ENCODE measurements at regions not wholly inside any gene's neighbourhood (a gene's known extent, or its start where the extent isn't known, plus 50 kb on each side); places are given as distances from the start of the nearest gene placed in this dataset.

DNA sequence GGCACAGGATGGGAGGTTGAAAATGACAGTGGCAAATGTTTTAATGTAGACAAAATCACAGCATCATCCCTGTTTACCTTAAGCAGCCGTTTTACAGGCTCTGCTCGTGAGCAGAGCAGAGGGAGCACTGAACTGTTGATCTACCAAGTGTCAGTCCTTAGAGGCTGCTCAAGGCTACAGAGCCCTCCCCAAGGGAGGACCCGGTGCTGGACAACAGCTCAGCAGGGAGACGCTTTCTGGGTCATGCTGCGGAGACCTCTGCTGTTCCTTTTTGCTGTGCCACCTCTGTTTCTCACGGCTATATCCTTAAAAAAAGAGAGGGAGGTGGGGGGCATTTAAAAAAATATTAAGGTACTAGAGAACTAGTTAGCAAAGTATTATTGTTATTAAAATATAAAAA is 400.2 kb downstream of the GABRB3 start:
- DNase-seq, result no peak

DNA sequence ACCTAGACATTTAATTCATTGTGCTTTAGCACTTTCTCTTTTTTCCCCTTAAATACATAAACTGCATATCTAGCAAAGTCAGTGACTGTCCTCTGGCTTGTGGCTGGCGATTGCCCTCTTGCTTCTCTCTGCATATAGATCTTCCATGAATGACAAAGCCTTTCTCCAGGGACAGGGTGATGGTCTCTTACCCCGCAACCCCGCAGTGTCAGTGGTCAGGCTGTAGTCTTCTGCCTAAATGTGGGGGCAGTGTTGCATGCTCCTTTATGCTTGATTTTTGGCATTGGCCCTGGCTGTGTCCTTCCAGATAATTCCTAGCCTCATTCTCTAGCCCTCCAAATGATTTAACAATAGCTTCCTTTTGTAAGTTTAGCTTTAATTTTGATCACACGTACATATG is 407.8 kb downstream of the GABRB3 start:
- no peak for DNase-seq

DNA sequence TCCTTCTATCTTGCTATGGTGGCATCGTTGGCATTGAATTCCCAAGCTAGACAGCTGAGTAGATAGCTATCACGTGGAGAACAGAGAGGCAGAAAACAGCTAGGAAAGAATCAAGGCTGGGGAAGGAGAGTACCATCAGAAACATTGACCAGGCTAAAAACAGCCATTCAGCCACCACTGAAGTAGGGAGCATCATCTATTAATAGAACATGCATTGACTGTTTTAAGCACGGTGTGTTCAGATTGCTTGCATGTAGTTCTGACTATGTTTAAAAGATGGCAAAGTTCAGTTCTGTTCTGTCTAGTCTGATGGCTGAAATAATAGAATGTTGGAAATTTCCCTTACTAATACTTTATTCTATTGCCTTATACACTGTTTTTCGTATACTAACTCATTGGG is 413.0 kb downstream of the GABRB3 start:
- no peak for DNase-seq

DNA sequence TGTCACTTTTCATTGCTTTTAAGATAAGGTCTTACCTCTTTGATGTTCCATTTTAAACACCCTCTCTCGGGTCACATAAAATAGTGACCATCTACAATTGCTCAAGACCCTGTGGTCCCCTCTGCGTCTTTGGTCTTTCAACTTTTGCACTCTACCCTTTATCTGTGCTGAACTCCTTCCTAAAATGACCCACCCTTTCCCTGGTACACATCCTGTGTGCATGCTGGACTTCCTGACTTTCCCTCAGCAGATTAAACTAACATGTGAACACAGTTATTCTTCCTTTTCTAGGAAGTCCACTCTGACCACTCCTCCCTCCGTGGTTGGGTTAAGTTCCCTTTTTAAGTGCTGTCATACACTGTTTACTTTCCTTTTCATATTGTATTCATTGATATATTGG is 414.2 kb downstream of the GABRB3 start:
- no peak for DNase-seq

DNA sequence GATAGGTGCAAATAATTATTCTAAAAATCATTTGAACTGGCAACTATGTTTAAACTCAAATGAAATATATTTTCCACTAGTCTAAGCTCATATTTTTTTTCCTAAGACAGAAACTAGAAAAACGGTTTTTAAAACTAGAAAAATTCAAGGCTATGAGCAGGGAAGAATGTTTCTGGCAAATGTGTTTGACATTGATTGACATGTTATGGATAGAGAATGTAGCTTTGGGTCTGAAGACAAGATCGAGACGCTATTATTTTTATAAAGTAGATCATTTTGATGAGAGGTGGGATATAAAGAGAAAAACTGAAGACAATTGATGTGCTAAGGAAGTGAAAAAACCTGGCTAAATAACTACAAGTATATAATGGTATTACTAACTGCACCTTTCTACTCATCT is 415.2 kb downstream of the GABRB3 start:
- DNase-seq, result no peak

DNA sequence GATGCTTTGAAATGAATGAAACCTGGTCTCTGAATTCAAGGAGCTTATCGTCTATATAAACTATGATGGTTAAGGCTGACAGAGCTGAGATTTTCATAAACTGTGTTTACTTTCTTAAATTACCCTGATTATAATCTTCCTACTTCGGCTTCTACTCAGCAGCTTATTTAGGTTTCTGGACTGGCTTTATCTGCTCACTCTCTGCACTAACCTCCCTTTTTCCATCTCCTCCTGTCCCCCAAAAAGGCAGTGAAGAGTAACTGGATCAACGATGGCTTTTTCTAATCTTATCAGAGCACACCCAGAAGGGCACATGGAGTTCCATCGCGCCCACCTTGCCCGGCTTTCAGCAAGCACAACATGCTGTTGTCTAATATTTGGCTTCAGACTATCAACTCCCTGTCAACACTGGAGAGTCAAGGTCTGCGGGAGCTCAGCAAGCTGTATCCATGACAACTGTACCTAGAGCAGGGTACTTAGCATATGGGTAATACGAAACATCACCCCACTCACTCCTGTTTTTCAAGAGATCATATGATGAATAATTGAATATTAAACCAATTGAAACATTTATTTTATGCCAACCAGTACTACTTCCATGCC is 417.3 kb downstream of the GABRB3 start:
- no peak for DNase-seq

DNA sequence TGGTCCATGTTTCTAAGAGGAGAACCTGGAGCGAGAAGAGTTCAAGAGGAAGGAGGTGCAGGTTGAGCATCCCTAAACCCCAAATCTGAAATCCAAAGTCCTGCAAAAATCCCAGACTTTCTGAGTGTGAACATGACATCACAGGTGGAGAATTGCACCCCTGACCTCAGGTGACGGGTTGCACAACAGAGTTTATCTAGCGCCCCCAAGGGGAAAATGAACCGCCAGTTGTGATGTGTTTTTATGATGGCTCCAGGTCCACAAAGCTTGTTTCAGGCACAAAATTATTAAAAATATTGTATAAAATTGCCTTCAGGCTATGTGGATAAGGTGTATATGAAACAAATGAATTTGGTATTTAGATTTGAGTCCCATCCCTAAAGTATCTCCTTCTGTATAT is 420.0 kb downstream of the GABRB3 start:
- no peak for DNase-seq

DNA sequence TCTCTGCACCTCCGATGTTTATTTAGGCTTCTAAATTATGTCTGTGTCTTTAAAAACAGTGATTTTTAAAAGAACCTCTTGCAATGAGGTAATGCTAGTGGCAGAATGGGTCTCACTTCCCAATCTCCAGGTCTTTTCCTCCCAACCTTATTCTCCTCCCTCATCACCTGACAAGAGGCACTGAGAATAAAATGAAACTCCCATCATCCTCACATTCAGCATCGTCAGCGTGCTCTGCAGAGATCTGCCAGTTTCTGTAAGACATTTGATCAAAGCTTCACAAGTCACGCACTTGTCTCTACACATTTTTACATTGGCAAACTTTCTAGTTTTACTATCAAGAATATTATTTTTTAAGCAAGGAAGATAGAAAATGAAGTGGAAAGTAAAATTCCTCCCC is 420.5 kb downstream of the GABRB3 start:
- DNase-seq, result no peak

DNA sequence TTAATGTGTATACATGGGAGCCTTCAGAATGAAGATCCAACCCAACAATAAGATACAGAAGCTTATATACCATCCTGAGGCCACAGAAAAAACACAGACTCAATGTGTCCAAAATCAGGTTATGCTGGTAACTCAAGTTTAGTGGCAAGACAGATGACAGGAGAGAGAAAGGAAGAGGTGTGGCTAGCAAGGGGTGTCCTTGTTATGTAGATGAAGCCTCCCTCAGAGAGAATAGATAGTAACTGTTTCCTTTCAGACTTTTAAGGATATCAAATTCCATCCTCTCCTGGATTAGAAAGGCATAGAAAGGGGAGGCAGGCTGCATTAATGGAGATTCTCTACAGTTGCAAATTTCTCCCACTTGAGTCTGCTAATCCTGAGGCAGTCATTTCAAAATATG is 447.4 kb downstream of the GABRB3 start:
- no peak for DNase-seq

DNA sequence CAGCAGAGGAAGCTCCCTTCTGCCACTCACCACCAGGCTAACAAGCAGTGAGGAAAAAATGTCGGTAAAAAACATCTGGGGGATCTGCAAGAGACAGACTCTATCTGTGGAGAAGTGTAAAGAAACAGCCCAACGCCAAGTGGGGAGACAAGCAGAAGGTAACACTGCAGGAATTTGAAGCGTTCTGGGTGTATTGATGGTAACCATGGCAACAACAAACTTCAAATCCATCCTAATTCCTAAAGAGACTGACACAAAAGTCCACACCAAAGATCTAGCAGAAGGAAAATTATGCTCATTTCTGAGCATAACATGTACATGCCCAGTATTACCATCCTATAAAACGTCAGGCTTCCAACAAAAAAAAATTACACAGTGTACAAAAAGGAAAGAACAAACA is 449.3 kb downstream of the GABRB3 start:
- no peak for DNase-seq

DNA sequence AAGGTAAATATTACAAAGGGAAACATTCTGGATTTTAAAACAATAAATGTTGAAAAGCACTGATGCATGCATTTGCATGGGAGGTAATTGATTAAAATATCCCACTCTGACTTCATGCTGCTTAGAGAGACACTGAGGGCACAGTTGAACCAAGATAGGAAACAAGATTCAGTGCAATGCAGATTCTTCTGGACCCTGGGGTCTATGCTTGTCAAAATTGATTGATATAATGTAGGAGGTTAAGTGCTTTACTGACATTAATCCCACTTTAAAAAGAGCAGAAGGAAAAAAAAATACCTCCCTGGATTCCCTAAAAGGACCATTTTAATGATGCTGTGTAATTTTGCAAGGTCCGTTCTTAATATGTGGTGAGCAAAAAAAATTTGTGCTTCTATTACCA is 454.2 kb downstream of the GABRB3 start:
- no peak for DNase-seq

DNA sequence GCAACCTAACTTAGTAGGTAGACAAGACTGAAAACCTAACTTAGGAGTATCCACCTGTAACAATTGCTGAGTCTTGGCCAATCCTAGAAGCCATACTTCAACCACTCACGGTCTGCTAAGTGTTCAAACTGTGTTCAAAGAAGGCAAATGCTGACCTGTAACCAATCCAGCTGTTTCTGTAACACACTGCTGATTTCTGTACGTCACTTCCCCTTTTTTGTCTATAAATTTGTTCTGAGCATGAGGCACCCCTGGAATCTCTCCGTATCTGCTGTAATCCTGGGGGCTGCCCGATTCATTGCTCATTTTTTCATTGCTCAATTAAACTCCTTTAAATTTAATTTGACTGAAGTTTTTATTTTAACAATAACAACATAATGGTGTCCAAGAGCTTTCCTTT is 451.4 kb upstream of the ATP10A start:
- no peak for DNase-seq

DNA sequence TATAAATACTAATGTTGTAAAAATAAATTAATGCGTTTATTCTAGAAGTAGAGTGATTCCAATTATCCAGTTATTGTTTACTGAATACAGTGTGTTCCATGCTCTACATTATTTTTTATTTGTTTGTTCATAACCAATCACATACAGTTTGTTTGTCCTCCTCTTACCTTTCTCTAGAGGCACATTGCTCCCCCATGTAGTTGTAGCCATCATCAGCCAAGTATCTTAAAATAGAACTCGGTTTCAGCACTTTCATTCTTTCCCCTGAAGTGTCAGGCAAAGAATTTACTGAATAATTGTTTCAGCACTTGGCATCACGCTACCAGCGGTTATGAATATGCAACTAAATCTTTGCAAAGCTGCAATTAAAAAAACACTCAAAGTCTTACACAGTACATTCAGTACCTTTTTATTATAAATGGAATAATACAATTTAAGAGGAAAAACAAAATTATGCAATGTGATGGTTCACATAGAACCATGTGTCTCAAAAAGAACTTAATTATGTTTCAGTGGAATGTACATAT is 448.6 kb upstream of the ATP10A start:
- no peak for DNase-seq

DNA sequence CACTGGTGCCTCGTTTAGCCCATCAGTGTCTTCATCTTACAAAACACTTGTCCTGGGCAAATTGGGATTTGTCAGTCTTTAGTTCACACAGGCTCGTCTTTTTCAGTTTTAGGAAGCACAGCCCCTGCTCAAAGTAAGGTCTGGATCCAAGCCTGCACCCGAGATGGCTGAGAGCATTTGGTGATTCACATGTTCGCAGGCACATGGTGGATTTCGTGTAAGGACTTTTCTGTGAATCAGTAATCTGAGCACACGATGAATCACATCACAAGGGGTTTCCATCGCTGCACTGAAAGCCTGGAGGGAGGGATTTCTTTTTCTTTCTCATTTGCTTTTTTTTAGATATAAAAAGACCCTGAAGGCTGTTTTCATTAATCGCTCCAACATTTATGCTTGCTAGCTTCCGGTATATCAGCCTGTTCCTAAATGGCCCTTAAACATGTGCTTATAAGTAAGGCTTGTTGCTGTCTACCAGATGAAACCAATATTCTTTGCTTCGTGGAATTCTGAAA is 435.6 kb upstream of the ATP10A start:
- DNase-seq, result no peak

DNA sequence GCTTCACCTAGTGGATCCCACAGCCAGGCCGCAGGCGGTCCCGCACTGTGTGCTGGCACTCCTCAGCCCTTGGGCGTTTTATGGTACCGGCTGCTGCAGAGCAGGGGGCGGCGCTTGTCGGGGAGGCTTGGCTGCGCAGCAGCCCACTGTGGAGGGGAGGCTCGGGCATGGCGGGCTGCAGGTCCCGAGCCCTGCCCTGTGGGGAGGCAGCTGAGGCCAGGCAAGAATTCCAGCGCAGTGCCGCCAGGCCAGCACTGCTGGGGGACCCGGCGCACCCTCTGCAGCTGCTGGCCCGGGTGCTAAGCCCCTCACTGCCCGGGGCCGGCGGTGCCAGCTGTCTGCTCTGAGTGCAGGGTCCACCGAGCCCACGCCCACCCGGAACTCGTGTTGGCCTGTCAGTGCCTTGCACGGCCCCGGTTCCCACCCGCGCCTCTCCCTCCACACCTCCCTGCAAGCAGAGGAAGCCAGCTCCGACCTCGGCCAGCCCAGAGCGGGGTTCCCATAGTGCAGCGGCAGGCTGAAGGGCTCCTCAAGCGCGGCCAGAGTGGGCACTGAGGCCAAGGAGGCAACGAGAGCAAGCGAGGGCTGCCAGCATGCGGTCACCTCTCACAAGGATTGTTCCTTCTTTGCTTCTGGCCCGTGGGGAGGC is 435.0 kb upstream of the ATP10A start:
- DNase-seq, result no peak

DNA sequence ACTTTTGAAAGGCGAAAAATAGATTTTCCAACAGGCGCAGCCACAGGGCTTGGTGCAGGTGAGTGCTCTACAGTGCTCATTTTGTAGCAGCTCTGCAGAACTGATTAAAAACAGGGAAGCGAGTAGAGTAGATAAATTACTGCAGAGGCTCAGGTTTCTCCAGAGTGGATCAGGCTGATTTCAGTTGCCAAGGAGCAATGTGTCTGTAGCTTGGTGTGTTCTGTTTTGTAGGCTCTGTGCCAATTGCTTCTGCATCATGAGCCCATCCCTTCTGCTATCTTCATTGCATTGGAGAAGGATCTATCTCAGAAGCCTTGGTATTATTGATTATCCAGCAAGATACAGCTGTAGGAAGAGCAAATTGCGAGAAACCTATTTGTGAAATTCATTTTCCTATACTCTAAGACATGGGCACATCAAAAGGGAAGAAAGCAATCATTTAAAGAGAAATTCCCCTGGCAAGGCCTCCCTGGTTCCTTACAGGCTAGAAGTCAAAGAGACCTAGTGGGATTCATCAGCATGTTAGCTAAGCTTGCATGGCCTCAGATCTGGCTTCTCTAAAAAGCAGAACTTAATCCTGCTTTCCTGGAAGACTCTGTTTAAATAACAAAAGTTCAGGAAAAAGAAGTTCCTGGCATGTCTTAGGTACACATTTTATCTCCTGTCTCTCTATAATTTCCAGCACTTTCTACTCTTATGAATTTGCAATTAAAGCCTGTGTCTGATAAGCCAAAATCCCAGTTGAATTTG is 432.4 kb upstream of the ATP10A start:
- no peak for DNase-seq

DNA sequence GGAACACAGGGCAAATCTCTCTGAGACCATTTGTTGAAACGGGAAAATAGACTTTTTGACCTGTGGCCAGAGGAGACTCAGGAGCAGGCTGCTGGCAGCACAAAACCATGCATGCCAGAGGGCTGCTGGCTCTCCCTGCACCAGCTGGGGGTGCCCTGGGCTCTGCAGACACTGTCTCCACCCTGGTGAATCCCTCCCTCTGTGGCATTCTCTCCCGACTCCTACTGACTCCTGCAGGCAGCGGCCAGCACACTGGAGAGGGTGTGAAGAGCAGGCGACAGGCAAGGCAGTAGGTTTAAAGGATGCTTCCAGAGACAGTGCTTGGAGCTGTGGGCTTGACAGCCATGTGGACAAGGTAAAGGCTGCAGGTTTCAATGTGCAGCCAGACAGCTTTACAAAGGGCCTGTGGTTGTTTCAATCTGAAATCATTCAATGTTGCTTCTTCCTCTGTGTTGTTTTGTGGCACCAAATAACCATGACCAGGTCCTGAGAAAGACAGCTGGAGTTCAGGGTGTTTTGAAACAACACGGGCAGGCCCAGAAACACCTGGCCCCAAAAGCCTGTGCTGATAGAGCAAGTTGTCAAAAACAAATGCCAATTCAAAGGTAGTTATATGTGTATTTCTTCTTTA is 431.0 kb upstream of the ATP10A start:
- DNase-seq, result no peak

DNA sequence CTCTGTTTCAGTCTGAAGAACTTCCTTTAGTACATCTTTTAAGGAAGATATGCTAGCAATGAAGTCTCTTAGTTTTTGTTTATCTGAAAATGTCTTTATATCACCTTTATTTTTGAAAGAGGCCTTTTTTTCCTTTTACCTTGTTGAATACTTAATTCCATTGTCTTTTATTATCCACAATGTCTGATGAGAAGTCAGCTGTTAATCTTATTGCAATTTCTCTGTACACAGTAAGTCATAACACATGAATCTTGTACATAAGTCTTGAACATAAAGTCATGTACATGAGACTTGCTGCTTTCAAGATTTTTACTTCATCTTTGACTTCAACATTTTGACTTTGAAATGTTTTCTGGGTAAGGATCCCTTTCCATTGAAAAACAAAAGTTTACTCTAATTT is 424.3 kb upstream of the ATP10A start:
- DNase-seq, result no peak

DNA sequence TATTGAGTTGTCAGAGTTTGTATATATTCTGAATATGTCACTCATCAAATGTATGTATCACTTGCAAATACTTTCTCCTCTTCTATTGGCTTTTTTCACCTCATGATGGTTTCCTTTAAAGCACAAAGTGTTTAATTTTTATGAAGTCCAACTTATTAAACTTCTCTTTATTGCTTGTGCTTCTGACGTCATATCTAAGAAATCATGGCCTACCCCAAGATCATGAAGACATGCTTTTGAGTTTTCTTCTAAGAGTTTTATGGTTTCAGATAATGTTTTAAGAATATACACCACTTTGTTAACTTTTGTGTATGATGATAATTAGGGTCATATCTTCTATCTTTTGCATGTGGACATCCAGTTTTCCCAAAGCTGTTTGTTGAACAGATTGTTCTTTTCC is 417.2 kb upstream of the ATP10A start:
- no peak for DNase-seq

DNA sequence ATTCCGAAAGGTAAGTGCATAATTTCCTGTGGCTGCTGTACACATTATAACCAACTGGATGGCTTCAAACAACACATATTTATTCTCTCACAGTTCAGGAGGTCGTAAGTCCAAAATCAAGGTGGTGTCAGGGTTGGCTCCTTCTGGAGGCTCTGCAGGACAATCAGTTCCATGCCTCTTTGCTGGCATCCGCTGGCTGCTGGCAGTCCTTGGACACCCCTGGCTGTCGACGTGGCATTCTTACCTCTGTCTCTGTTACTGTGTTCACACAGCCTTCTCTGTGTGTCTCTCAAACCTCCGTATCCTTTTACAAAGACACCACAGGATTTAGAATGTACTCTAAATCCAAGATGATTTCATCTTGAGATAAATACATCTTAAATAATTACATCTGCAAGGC is 398.8 kb upstream of the ATP10A start:
- DNase-seq, result no peak

DNA sequence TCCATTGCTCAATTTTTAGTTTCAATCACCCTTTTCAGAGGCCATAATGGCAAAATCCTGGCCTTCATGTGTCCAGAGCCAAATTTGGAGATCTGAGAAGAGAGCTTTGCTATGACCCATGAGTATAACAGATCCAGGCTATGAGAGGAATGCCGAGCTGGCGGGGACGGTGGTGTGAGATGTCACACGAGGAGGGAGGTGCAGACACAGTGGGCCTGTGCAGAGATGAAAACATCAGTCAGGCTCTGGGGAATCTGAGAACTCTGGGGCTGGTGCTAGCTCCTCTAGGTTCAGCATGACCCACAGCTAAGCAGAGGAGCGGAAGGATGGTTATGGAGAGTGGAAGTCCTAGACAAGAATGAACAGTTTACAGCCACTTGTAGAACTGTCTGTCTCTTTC is 398.3 kb upstream of the ATP10A start:
- no peak for DNase-seq

DNA sequence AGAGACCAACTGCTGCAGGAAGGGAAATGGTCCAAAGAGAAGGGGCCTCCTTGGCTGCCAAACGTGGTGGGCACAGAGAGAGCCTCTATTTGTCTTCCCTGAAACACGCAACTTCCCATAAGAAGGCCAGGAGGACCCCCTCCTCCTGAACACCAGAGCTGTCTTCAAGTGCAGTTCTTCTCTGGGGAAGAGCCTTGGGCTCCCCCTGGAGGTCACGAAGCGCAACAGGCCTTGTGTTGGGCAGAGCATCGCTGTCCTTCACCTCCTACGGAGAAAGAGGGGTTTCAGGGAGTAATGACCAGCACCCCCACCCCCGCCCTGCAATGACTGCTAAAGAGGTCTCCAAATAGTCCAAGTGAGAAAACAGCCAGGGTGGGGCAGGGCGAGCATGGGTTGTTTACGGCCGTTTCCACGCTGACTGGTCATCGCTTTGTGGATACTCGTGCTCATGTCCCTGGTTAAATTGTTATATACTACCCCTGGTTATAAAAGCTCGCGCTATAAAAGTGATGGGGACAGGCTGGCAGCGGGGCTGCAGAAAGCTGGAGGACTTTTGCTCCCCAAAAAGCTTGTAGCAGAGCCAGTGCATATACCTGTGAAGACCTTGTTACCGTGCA is 397.5 kb upstream of the ATP10A start:
- no peak for DNase-seq

DNA sequence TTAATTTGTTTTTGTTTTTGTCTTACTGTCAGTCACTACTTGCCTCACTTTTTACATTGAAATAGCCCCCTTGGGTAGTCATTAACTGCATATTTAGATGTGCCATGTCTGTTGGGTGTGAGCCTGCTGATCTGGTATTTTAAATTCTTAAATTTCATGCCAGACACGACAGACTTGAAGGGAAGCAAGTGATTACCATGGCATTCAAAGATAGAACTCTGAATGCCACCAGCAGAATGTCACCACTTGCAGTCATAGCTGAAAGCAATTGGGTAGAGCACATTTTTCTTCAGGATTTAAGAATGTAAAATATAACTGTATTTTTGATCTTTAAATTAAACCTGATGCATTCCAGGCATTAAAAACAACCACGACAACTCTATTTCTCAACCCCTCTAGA is 396.5 kb upstream of the ATP10A start:
- no peak for DNase-seq
